ENCODE measurements at regions not wholly inside any gene's neighbourhood (a gene's known extent, or its start where the extent isn't known, plus 50 kb on each side); places are given as distances from the start of the nearest gene placed in this dataset.
"Not testable (repeated sequence)": the region's sequence is repeated elsewhere in the genome, so short reads cannot be mapped to it uniquely, and the experiment has no call there.

GRCh38 chr1:143698016-143698415 lies 273.8 kb downstream of the FAM72C start:
- DNase-seq (ENCODE audit: low read depth), result no peak

DNA sequence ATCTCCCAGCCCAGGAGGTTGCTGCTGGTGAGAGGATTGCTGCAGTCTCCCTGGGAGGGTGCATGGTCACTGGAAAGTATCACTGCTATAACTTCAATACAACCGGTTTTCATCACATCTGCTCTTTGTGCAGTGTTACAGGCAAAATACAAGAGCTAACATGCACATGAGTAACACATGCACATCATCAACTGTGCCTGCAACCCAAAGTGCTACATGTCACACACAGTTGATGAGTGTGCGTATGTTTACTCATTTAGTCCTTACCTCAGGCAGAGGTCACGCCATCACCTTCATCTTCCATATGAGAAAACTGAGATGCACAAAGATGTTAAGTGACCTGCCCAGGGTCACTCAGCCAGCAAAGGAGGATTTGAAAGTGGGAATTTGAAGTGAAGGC lies 277.7 kb downstream of the FAM72C start:
- no peak for DNase-seq (ENCODE audit: low read depth)

DNA sequence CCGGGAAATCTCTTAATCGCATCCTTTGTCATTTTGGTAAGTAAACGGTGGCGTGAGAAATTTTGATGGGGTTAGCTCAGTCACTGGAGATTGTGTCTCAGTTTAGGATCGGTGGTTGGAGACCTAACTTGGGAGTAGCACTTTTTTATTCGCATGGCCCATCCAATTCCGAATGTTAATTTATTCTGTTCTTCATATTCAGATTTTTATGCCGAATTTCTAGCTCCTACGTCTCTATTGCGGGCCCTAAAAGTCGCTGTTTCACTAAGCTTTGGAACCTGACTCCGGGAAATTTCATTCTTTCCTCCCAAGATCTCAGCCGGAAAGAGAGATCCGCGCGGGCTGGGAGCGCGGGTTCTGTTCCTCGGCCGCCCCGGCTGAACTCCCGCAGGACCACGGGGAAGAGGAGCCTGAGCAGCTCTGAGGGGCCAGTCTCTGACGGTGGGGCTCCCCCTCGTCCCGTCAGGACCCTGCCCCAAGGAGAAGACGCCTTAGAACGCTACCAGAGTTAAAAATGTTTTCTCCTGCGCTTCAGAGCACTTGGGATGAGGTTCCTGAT lies 279.7 kb downstream of the FAM72C start:
- DNase-seq (ENCODE audit: low read depth), result no peak

DNA sequence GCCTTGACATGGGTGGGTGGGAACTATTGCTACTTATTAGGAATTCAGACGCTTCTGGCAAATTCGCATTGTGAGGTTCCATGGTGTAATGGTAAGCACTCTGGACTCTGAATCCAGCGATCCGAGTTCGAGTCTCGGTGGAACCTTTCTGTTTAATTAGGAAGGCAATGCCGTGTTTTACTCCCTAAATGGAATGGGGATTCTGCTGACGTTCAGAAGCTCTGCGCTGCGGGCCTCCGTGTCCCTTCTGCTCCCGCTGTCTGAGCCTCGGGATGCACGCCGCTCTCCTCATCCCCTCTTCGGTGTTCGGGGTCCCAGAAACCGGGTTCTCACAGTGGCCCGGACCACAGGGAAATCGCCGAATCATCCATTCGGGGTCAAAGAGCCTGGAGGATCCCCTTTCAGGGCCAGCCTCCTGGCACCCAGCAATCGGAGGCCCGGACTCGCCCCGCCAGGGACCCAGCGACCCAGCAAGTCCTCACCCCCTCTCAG lies 280.3 kb downstream of the FAM72C start:
- DNase-seq (ENCODE audit: low read depth), result no peak

DNA sequence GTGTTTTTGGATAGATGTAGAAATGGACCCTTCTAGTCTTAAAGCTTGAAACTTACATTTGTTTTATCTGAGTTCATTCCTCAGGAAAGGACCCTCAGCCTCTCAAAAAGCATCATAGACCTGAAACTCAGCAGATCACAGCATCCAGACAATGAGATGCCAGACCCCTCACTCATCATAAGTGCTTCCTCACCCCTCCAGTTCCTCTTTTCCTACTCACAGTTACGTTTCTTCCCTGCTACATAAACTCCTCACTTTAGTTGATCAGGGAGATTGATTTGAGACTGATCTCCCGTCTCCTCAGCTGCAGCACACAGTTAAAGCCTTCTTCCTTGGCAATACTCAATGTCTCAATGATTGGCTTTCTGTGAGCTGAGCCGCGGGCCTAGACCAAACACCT lies 282.0 kb downstream of the FAM72C start:
- DNase-seq (ENCODE audit: low read depth), result no peak

GRCh38 chr1:143680304-143680703 lies 291.5 kb downstream of the FAM72C start:
- DNase-seq (ENCODE audit: low read depth), result no peak

DNA sequence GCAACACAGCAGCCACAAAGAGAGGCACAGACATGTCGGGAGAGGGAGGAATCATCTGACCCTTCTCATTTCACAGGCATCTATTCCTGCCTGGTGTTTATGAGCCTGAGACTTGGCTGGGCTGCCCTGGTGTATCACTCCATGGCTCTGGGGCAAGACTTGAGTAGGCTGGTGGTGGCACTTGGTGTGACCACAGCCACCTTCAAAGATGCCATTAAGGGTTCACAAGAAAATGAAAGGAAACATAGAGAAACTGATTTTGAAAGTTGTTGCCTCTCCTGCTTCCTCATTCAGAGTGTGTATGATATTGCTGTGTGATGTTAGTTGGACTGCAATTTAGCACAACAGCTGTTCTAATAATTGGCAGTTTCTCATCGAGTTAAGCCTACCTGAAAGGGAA lies 298.8 kb downstream of the FAM72C start:
- no peak for DNase-seq (ENCODE audit: low read depth)

- no peak for DNase-seq (ENCODE audit: low read depth)
Measured at GRCh38 chr1:143667730-143668129, 304.1 kb downstream of the FAM72C start.

DNA sequence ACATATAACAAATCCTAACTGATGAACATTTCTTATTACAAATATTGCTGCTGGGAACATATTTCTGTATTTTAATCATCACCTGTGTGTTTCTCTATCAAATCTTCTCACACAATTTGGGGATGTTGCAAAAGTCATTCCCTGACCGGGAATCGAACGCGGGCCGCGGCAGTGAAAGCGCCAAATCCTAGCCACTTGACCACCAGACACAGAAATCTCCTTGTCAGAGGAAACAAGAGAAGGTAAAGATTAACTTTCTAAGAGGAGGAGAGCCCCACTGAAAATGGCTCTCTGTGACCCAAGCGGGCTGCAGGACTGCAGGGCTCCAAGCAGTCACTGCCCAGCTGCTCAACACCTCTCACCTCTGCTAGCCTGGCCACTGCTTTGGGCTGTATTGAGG lies 304.9 kb downstream of the FAM72C start:
- no peak for DNase-seq (ENCODE audit: low read depth)

DNA sequence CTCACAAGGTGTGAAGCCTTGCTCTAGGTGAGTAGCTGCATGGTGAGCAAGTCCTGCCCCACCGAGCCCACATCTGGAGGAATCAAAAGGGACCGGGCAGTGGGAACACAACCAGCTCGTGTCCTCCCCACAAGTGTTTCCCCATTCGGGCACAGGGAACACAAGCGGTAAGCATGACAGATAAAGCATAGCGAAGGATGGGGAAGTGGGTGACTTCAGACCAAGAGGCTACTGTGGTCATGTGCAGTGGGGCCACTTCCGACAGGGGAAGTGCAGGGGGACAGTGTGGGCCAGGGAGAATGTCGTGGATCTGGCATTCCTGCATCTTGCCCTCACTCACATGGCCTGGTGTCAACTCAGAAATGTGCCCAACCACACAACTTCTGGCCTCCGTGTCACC lies 306.2 kb downstream of the FAM72C start:
- DNase-seq (ENCODE audit: low read depth), result no peak

DNA sequence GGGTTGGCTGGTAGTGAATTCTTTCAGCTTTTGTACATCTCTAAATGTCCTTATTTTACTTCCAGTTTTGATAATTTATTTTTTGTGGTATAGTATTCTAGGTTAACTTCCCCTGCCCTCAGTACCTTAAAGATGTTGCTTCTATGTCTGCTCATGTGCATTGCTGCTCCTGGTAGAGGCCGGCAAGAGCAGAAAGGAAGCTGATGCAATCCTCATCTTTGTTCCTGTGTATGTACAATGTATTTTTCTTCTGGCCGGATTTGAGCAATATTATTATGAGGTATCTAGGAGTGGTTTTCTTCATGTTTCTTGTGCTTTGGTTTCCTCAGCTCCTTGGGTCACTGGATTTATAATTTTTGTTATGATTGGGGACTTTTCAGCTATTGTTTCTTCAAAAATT lies 308.7 kb downstream of the FAM72C start:
- not testable (repeated sequence) for DNase-seq (ENCODE audit: low read depth)

GRCh38 chr1:143661418-143662101 lies 310.2 kb downstream of the FAM72C start:
- no peak for DNase-seq (ENCODE audit: low read depth)

DNA sequence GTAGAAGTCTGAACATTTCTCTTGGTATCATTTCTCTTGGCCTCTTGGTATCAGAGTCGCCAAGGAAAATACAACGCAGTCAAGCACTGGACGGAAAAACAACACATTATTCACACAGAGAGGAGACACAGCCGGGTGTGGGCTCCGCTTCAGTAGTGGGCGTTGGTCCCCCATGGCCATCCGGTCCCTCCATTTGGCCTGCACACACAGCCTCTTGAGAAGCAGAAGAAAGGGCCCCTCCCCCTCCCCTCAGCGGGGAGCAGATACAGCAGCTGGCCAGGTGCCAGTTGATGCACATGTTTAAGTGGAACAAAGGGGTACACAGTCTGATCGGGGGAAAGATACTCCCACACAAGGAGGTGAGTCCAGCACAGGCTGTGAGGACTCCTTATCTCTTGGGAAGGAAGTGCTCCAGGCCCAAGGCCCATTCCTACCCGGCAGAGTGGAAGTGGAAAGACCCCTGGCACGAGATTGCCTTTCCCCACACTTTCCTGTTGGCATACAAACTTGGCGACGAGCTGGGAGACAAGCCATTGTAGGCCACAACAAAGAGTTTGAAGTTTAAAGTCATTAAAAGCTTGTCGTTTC lies 311.3 kb downstream of the FAM72C start:
- DNase-seq (ENCODE audit: low read depth), result no peak

DNA sequence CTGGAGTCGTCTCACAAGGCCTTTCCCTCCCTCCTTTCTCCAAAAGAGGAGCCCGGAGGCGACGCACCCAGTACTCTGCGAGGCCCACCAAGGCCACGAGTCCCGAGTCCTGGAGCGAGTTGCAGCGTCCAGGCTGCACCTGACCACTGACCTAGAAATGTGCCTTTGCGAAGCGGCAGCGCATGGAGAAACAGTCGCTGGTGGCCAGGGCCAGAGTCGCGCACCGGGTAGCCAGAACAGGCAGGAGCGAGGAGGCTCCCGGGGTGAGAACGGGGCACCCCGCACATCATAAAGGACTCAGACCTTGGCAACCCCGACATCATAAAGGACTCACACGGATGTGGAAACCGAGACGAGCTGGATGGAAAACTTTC lies 318.4 kb downstream of the FAM72C start:
- DNase-seq (ENCODE audit: low read depth), result no peak

GRCh38 chr1:143652744-143653428 lies 318.9 kb downstream of the FAM72C start:
- DNase-seq (ENCODE audit: low read depth), result no peak

GRCh38 chr1:143652187-143652586 lies 319.6 kb downstream of the FAM72C start:
- no peak for DNase-seq (ENCODE audit: low read depth)

- no peak for DNase-seq (ENCODE audit: low read depth)
Measured at GRCh38 chr1:143651350-143651992, 320.3 kb downstream of the FAM72C start.

DNA sequence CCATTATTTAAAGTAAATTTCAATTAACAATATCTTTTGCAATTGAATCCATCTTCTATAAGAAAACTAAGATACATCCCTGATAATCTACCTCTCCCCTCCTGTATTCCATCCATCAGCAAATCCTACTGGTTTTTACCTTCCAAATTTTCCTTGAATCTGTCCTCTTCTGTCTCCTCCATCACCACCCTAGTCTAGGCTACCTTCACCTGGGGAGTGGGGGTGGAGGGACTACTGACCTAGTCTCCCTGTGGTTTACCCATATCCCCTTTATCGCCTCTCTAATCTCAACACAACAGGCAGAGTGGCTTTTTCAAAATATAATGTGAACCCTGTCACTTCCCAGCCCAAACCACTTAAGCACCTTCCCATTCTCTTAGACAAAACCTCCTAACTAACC lies 327.8 kb downstream of the FAM72C start:
- DNase-seq (ENCODE audit: low read depth), result not testable (repeated sequence)

DNA sequence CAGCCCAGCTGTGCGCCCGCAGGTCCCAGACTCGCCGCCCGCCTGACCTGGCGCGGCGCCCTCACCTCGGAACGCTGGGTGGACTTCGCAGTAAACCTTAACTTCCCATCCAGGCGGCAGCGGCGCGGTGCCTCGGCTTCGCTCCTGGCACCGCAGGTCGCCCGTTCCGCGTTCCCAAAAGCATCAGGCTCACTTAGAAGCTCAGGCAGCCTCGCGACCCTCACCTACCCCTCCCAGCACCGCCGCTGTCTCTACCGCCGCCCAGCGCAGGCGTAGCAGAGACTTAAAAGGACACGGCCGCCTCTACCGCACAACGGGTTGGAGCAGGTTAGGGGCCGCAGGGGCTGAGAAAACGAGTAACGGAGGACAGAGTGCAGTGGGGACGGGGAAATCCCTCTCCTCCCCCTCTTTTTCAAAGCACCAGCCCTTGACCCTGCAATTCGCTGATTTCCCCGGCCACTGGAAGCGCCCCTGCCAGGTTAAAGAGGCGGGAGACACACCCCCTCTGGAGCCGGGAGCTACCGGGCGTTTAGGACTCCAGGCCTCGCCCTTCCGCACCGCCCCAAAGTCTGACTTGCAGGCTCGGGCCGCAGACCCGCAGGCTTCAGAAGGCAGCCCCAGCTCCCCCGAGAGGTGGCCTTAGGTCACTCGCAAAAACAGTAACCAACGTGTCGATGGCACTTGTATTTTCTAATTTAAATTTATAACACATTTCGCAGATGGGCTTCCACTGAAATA lies 328.5 kb downstream of the FAM72C start:
- no peak for DNase-seq (ENCODE audit: low read depth)

- DNase-seq (ENCODE audit: low read depth), result no peak
Measured at GRCh38 chr1:143625886-143626285, 345.9 kb downstream of the FAM72C start.

DNA sequence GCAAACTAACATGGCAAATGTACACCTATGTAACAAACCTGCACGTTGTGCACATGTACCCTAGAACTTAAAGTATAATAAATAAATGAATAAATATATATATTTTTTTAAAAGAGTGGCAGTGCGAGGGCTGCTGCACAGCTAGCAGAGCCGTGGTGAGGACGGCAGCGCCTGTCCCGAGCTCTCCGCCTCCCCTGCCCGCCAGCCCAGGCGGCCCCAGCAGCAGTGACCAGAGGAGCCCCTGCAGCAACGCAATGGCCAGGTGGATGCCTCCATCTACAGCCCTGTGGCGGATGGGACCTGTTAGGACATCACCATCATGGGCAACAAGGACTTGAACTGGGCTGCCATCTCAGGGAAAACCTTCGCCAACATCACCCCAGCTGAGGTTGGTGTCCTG lies 351.9 kb downstream of the FAM72C start:
- no peak for DNase-seq (ENCODE audit: low read depth)

DNA sequence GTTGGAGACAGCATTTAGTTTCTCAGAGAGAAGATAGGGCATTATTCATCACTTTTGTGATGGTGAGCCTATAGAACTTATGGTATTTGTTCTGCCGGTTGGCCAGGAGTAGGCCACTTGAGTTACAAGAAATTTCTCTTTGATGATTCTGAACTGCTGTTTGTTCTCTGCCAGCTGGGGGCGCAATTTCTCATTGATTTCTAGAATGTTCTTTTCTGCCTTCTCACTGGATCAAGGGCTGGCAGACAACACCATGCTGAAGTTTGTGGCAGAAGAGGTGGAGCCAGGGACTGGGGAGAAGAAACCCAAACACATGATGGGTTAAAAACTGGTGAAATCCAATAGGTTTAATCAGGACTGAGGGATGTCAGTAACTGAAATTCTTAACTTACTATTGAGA lies 360.6 kb downstream of the FAM72C start:
- DNase-seq (ENCODE audit: low read depth), result no peak
